ENCODE measurements at regions not wholly inside any gene's neighbourhood (a gene's known extent, or its start where the extent isn't known, plus 50 kb on each side); places are given as distances from the start of the nearest gene placed in this dataset.

DNA sequence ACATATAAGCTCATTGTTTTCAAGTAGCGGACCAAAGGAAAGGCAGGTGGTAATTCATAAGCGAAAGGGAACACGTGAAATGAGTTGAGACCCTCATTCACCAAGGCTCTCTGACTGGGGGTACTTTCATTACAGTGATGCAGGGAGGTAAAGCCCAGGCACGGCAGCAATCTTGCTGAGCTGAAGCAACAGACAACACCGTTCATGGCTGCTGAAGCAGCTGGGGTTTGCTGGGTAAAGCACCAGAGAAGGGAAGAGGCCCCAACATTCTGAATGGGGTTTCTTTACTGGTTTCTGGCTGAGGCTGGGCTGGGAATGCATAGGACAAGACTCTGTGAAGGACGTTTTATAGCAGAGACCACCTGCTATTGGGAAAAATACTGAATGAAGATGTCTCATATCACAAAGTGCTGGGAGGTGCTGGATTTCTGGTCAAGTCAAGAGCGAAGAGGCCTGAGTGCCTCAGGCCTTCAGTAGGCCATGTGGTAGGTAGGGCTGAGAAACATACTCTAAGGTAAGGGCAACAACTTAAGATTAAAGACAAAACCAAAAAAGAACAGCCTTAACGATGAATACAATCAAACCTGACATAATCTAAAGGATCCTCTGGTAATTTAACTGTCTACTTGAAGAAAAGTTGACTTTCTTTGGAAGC, 324.7 kb upstream of the PIK3C3 start:
- TF ChIP-seq, protein P1, sequence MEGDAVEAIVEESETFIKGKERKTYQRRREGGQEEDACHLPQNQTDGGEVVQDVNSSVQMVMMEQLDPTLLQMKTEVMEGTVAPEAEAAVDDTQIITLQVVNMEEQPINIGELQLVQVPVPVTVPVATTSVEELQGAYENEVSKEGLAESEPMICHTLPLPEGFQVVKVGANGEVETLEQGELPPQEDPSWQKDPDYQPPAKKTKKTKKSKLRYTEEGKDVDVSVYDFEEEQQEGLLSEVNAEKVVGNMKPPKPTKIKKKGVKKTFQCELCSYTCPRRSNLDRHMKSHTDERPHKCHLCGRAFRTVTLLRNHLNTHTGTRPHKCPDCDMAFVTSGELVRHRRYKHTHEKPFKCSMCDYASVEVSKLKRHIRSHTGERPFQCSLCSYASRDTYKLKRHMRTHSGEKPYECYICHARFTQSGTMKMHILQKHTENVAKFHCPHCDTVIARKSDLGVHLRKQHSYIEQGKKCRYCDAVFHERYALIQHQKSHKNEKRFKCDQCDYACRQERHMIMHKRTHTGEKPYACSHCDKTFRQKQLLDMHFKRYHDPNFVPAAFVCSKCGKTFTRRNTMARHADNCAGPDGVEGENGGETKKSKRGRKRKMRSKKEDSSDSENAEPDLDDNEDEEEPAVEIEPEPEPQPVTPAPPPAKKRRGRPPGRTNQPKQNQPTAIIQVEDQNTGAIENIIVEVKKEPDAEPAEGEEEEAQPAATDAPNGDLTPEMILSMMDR (IDR thresholded peaks at IDR 0.05), result no peak
- no peak for TF ChIP-seq POLR2A (IDR thresholded peaks at IDR 0.05)
